ENCODE measurements at regions not wholly inside any gene's neighbourhood (a gene's known extent, or its start where the extent isn't known, plus 50 kb on each side); places are given as distances from the start of the nearest gene placed in this dataset.

GRCh38 chr4:38189445-38189844 lies 229.2 kb downstream of the PTTG2 start:
- DNase-seq (ENCODE audit: low spot score), result peak; percentile 38

- DNase-seq (ENCODE audit: low spot score), result no peak
Measured at GRCh38 chr4:38190717-38191178, 230.6 kb downstream of the PTTG2 start.

GRCh38 chr4:38192516-38192915 lies 232.3 kb downstream of the PTTG2 start:
- no peak for DNase-seq (ENCODE audit: low spot score)

- DNase-seq (ENCODE audit: low spot score), result no peak
Measured at GRCh38 chr4:38193236-38193863, 233.2 kb downstream of the PTTG2 start.

GRCh38 chr4:38194047-38194602 lies 233.9 kb downstream of the PTTG2 start:
- DNase-seq (ENCODE audit: low spot score), result no peak

- no peak for DNase-seq (ENCODE audit: low spot score)
Measured at GRCh38 chr4:38195486-38195885, 235.3 kb downstream of the PTTG2 start.

- DNase-seq (ENCODE audit: low spot score), result no peak
Measured at GRCh38 chr4:38195911-38196310, 235.7 kb downstream of the PTTG2 start.

- DNase-seq (ENCODE audit: low spot score), result no peak
Measured at GRCh38 chr4:38202242-38202641, 242.0 kb downstream of the PTTG2 start.

GRCh38 chr4:38203609-38204008 lies 243.4 kb downstream of the PTTG2 start:
- no peak for DNase-seq (ENCODE audit: low spot score)

- no peak for DNase-seq (ENCODE audit: low spot score)
Measured at GRCh38 chr4:38204339-38205035, 244.3 kb downstream of the PTTG2 start.

- DNase-seq (ENCODE audit: low spot score), result no peak
Measured at GRCh38 chr4:38205261-38205660, 245.1 kb downstream of the PTTG2 start.

- no peak for DNase-seq (ENCODE audit: low spot score)
Measured at GRCh38 chr4:38207110-38207457, 246.9 kb downstream of the PTTG2 start.

GRCh38 chr4:38209654-38210053 lies 249.5 kb downstream of the PTTG2 start:
- no peak for DNase-seq (ENCODE audit: low spot score)

GRCh38 chr4:38210396-38211114 lies 250.4 kb downstream of the PTTG2 start:
- DNase-seq (ENCODE audit: low spot score), result no peak

GRCh38 chr4:38211885-38212284 lies 251.7 kb downstream of the PTTG2 start:
- DNase-seq (ENCODE audit: low spot score), result no peak

- DNase-seq (ENCODE audit: low spot score), result no peak
Measured at GRCh38 chr4:38213083-38213805, 253.0 kb downstream of the PTTG2 start.

- no peak for DNase-seq (ENCODE audit: low spot score)
Measured at GRCh38 chr4:38222892-38223291, 262.7 kb downstream of the PTTG2 start.

- no peak for DNase-seq (ENCODE audit: low spot score)
Measured at GRCh38 chr4:38223306-38223705, 263.1 kb downstream of the PTTG2 start.

GRCh38 chr4:38223782-38224236 lies 263.6 kb downstream of the PTTG2 start:
- DNase-seq (ENCODE audit: low spot score), result no peak

- DNase-seq (ENCODE audit: low spot score), result no peak
Measured at GRCh38 chr4:38224850-38225249, 264.7 kb downstream of the PTTG2 start.

- no peak for DNase-seq (ENCODE audit: low spot score)
Measured at GRCh38 chr4:38226170-38226569, 266.0 kb downstream of the PTTG2 start.

GRCh38 chr4:38230121-38230801 lies 270.1 kb downstream of the PTTG2 start:
- no peak for DNase-seq (ENCODE audit: low spot score)

All from activated CD4-positive, alpha-beta T cell treated with anti-CD3 and anti-CD28 coated beads, Interleukin-2, Interleukin-4, amounts not matched to agents 100 ng/mL and 50 ng/mL, durations not matched to agents 16 hours and 8 hours (primary cell).